MM.1S (cell line): ENCODE measurements at regions not wholly inside any gene's neighbourhood (a gene's known extent, or its start where the extent isn't known, plus 50 kb on each side); places are given as distances from the start of the nearest gene placed in this dataset.

Experiments
- DNase-seq: peaks from one replicate; pipeline ENCODE4 v3.0.0-alpha.2; 2015
- H2AFZ ChIP-seq: fragments of 300-600 bp; sonication (generic); 2 replicates; pipeline ENCODE4 v1.6.0; 2016; ENCODE audit warnings: antibody characterized with exemption, low read length
- H3F3A ChIP-seq: fragments of 300-600 bp; sonication (generic); 2 replicates; pipeline ENCODE4 v1.6.1; 2016; ENCODE audit warnings: mild to moderate bottlenecking, antibody characterized with exemption, low read length, moderate library complexity, mixed read lengths; ENCODE audit not compliant: insufficient read depth
- H3K27ac ChIP-seq: fragments of 300-600 bp; sonication (generic); 2 replicates; pipeline ENCODE4 v1.5.1; 2016; ENCODE audit warnings: mild to moderate bottlenecking, low read length
- H3K27me3 ChIP-seq: fragments of 300-600 bp; sonication (generic); replicated peaks from 2 replicates; pipeline ENCODE4 v1.6.0; 2016; ENCODE audit warnings: low read length; ENCODE audit not compliant: insufficient read depth
- H3K36me3 ChIP-seq: fragments of 300-600 bp; sonication (generic); replicated peaks from 2 replicates; pipeline ENCODE4 v1.6.1; 2016; ENCODE audit warnings: mild to moderate bottlenecking, low read length, mixed read lengths; ENCODE audit not compliant: insufficient read depth
- H3K4me1 ChIP-seq: fragments of 300-600 bp; sonication (generic); 2 replicates; pipeline ENCODE4 v1.6.1; 2016; ENCODE audit warnings: low read length, mixed read lengths
- H3K4me2 ChIP-seq: fragments of 300-600 bp; sonication (generic); 2 replicates; pipeline ENCODE4 v1.6.0; 2016; ENCODE audit warnings: low read depth, low read length
- H3K4me3 ChIP-seq: fragments of 300-600 bp; sonication (generic); 2 replicates; pipeline ENCODE4 v1.5.1; 2016; ENCODE audit warnings: low read length, mixed read lengths
- H3K79me2 ChIP-seq: fragments of 300-600 bp; sonication (generic); 2 replicates; pipeline ENCODE4 v1.6.1; 2016; ENCODE audit warnings: mixed run types, low read length, mixed read lengths
- H3K9ac ChIP-seq: fragments of 300-600 bp; sonication (generic); 2 replicates; pipeline ENCODE4 v1.6.1; 2016; ENCODE audit warnings: low read length, mixed read lengths
- H3K9me2 ChIP-seq: fragments of 300-600 bp; sonication (generic); replicated peaks from 2 replicates; pipeline ENCODE4 v1.6.1; 2016; ENCODE audit warnings: mild to moderate bottlenecking, low read length, mixed read lengths; ENCODE audit not compliant: insufficient read depth
- H3K9me3 ChIP-seq: fragments of 300-600 bp; sonication (generic); replicated peaks from 2 replicates; pipeline ENCODE4 v1.6.1; 2016; ENCODE audit warnings: mild to moderate bottlenecking, low read length, mixed read lengths; ENCODE audit not compliant: insufficient read depth
- H4K20me1 ChIP-seq: fragments of 300-600 bp; sonication (generic); 2 replicates; pipeline ENCODE4 v1.6.1; 2016; ENCODE audit warnings: mild to moderate bottlenecking, low read length, moderate library complexity, mixed read lengths; ENCODE audit not compliant: insufficient read depth
- CTCF ChIP-seq: fragments of 300-600 bp; sonication (generic); IDR thresholded peaks from 2 replicates; pipeline ENCODE4 v1.5.1; 2016; ENCODE audit warnings: antibody characterized with exemption, low read length, mixed read lengths
- EZH2 ChIP-seq: fragments of 300-600 bp; sonication (generic); optimal IDR thresholded peaks from 2 replicates; pipeline ENCODE3; 2017; ENCODE audit warnings: low read depth, mild to moderate bottlenecking, antibody characterized with exemption, low read length, mixed read lengths
- EZH2phosphoT487 ChIP-seq: fragments of 300-600 bp; sonication (generic); IDR thresholded peaks from 2 replicates; pipeline ENCODE4 v1.6.1; 2018; ENCODE audit warnings: antibody characterized with exemption, low read length

GRCh38 chr5:121031491-121031890 lies 567.4 kb downstream of the PRR16 start:
- no peaks in the 10 kb centered on the region for H3K9me3 ChIP-seq
- no peak overlapping the region for H3K27ac ChIP-seq
- no peak overlapping the region for H2AFZ ChIP-seq
- no peaks in the 10 kb centered on the region for H3K27me3 ChIP-seq
- H3K79me2 ChIP-seq: no peaks in the 10 kb centered on the region
- DNase-seq: no peak
- no peak overlapping the region for H3K4me2 ChIP-seq
- TF ChIP-seq CTCF (no peak), EZH2phosphoT487 (no peak), EZH2 (no peak)
- H3K4me3 ChIP-seq: no peak overlapping the region
- H3K9me2 ChIP-seq: no peaks in the 10 kb centered on the region
- H4K20me1 ChIP-seq: no peaks in the 10 kb centered on the region; the same call in 1 of the 2 replicates
- H3K36me3 ChIP-seq: no peaks in the 10 kb centered on the region
- no peaks in the 10 kb centered on the region for H3F3A ChIP-seq
- H3K9ac ChIP-seq: no peak overlapping the region
- H3K4me1 ChIP-seq: no peaks in the 10 kb centered on the region

GRCh38 chr5:121033334-121033733 lies 569.2 kb downstream of the PRR16 start:
- no peak overlapping the region for H3K27ac ChIP-seq

GRCh38 chr5:121038438-121038837 lies 574.3 kb downstream of the PRR16 start:
- TF ChIP-seq EZH2phosphoT487: no peak
- no peak for TF ChIP-seq CTCF
- no peak for TF ChIP-seq EZH2
- Histone ChIP-seq H3K4me1 (no peaks in the 10 kb centered on the region), H3K27ac (no peak overlapping the region), H3F3A (no peaks in the 10 kb centered on the region), H3K9ac (no peak overlapping the region), H3K79me2 (no peaks in the 10 kb centered on the region), H3K4me2 (no peak overlapping the region), H4K20me1 (no peaks in the 10 kb centered on the region; the same call in 1 of the 2 replicates), H3K9me2 (no peaks in the 10 kb centered on the region), H3K4me3 (no peak overlapping the region), H2AFZ (no peak overlapping the region), H3K36me3 (no peaks in the 10 kb centered on the region), H3K9me3 (no peaks in the 10 kb centered on the region), H3K27me3 (no peaks in the 10 kb centered on the region)
- no peak for DNase-seq

More at GRCh38 chr5:121033334-121033733, 569.2 kb downstream of the PRR16 start:
- no peaks in the 10 kb centered on the region; the same call in 1 of the 2 replicates for H4K20me1 ChIP-seq
- no peak for TF ChIP-seq CTCF
- TF ChIP-seq EZH2: no peak
- TF ChIP-seq EZH2phosphoT487: no peak
- H3K27me3 ChIP-seq: no peaks in the 10 kb centered on the region
- no peak overlapping the region for H3K4me3 ChIP-seq
- no peaks in the 10 kb centered on the region for H3K4me1 ChIP-seq
- H2AFZ ChIP-seq: no peak overlapping the region
- no peaks in the 10 kb centered on the region for H3K9me3 ChIP-seq
- no peaks in the 10 kb centered on the region for H3K36me3 ChIP-seq
- no peak overlapping the region for H3K9ac ChIP-seq
- no peaks in the 10 kb centered on the region for H3K79me2 ChIP-seq
- H3F3A ChIP-seq: no peaks in the 10 kb centered on the region
- no peaks in the 10 kb centered on the region for H3K9me2 ChIP-seq
- H3K4me2 ChIP-seq: no peak overlapping the region
- no peak for DNase-seq
